ENCODE measurements at regions not wholly inside any gene's neighbourhood (a gene's known extent, or its start where the extent isn't known, plus 50 kb on each side); places are given as distances from the start of the nearest gene placed in this dataset.
A peak's percentile ranks its signal among the peaks of the same experiment; 100 is the strongest.

- TF ChIP-seq ZC3H11A (IDR thresholded peaks at IDR 0.05): no peak
- no peak for TF ChIP-seq TFCP2L1 (CRISPR knock-in tag; IDR thresholded peaks at IDR 0.05)
- TF ChIP-seq BHLHE40 (IDR thresholded peaks at IDR 0.05; ENCODE audit: low read depth, low read length): no peak
- TF ChIP-seq ELK1 (IDR thresholded peaks at IDR 0.05; ENCODE audit: low read depth, low read length): no peak
- TF ChIP-seq KDM5A (IDR thresholded peaks at IDR 0.05): no peak
- TF ChIP-seq GATA3 (IDR thresholded peaks at IDR 0.05; ENCODE audit: borderline replicate concordance): no peak
- Histone ChIP-seq H3K4me1 (peaks cover 81% of the 10 kb centered on the region), H3K9me3 (0 out of 3 replicates have a peak, but pooled peaks cover 6% of the 10 kb centered on the region), H3K4me3 (no peak overlapping the region), H3K27ac (peak overlapping the region; percentile 87 to 99), H3K4me2 (peak overlapping the region; percentile 61)
- 47% methylated on average over 2 of the region's 2 CpGs for WGBS (ENCODE audit: missing lambda C conversion rate)
- ChIA-PET POLR2A (interaction anchor here (0.9 to 1.0 kb wide), 2 partner anchors 11 to 452 kb away, joined by 4 to 7 read pairs; partner anchors contain the start of gene THBS1), CTCF (interaction anchor here (1.1 to 2.1 kb wide), 4 partner anchors 12 to 360 kb away, joined by 3 to 6 read pairs (median 4); no protein-coding TSS in a partner anchor)
- ATAC-seq (peak in 1 of 2 experiments; percentile 5; a peak in 1 of 6 replicates), FAIRE-seq (no peak), DNase-seq (ENCODE audit: low read depth in 1 of 2, low spot score in 1 of 2) (no peak)
Measured at GRCh38 chr15:39128746-39129145, 452.1 kb upstream of the THBS1 start.

- Histone ChIP-seq H3K4me1 (peaks cover 73% of the 10 kb centered on the region), H3K27ac (peak overlapping the region; percentile 87 to 99), H3K9me3 (0 out of 3 replicates have a peak, but pooled peaks cover 5% of the 10 kb centered on the region), H3K4me3 (no peak overlapping the region), H3K4me2 (peak overlapping the region; percentile 19; the same call in 1 of the 3 replicates)
- CTCF ChIA-PET: interaction anchor here (0.7 to 1.9 kb wide), 3 partner anchors 9 to 170 kb away, joined by 3 to 9 read pairs (median 4); no protein-coding TSS in a partner anchor
- 73% methylated on average over 3 of the region's 3 CpGs for WGBS (ENCODE audit: missing lambda C conversion rate)
- POLR2A ChIA-PET: no interaction called here
- TF ChIP-seq MYC (IDR thresholded peaks at IDR 0.05; ENCODE audit: borderline replicate concordance, low read length): no peak
- FAIRE-seq: no peak
- DNase-seq (ENCODE audit: low read depth in 1 of 2, low spot score in 1 of 2): no peak
- ATAC-seq: no peak
Measured at GRCh38 chr15:39130556-39131379, 450.1 kb upstream of the THBS1 start.

GRCh38 chr15:39131609-39132008, 449.3 kb upstream of the THBS1 start:
- 35% methylated on average over 4 of the region's 4 CpGs for WGBS (ENCODE audit: missing lambda C conversion rate)
- 0 out of 3 replicates have a peak, but pooled peaks cover 4% of the 10 kb centered on the region for H3K9me3 ChIP-seq
- ChIA-PET POLR2A (no interaction called here), CTCF (interaction anchor here (0.9 to 1.9 kb wide), 2 partner anchors 41 to 169 kb away, joined by 3 to 9 read pairs; no protein-coding TSS in a partner anchor)
- H3K4me3 ChIP-seq: no peak overlapping the region
- no peak for ATAC-seq
- H3K4me2 ChIP-seq: peak overlapping the region; percentile 19; the same call in 2 of the 3 replicates
- no peak for FAIRE-seq
- peak overlapping the region; percentile 87 to 99 for H3K27ac ChIP-seq
- TF ChIP-seq MAFK (IDR thresholded peaks at IDR 0.05; ENCODE audit: partially characterized antibody): peak; percentile 37
- no peak for TF ChIP-seq MAX (IDR thresholded peaks at IDR 0.05)
- no peak for TF ChIP-seq FOSL2 (IDR thresholded peaks at IDR 0.05)
- TF ChIP-seq FOSL2 (CRISPR knock-in tag; IDR thresholded peaks at IDR 0.05): 0 out of 2 replicates have a peak, but pooled peaks have one; percentile 32
- TF ChIP-seq MAZ (IDR thresholded peaks at IDR 0.05; ENCODE audit: borderline replicate concordance, low read depth, low read length): no peak
- H3K4me1 ChIP-seq: peaks cover 70% of the 10 kb centered on the region
- peak in 1 of 2 experiments; percentile 35 for DNase-seq (ENCODE audit: low read depth in 1 of 2, low spot score in 1 of 2)

- FAIRE-seq: no peak
Measured at GRCh38 chr15:39132070-39132469, 448.8 kb upstream of the THBS1 start.

More at GRCh38 chr15:39132070-39132469, 448.8 kb upstream of the THBS1 start:
- TF ChIP-seq KDM5A (IDR thresholded peaks at IDR 0.05) (no peak), CEBPB (IDR thresholded peaks at IDR 0.05) (0 out of 4 replicates have a peak, but pooled peaks have one; percentile 8 to 27)
- no peak overlapping the region for H3K4me3 ChIP-seq
- DNase-seq (ENCODE audit: low read depth in 1 of 2, low spot score in 1 of 2): peak in 1 of 2 experiments; percentile 32
- POLR2A ChIA-PET: no interaction called here
- H3K4me2 ChIP-seq: peak overlapping the region; percentile 19; the same call in 2 of the 3 replicates
- 0 out of 3 replicates have a peak, but pooled peaks cover 4% of the 10 kb centered on the region for H3K9me3 ChIP-seq
- CTCF ChIA-PET: interaction anchor here (0.6 to 1.9 kb wide), 4 partner anchors 40 to 449 kb away, joined by 3 to 9 read pairs (median 4); partner anchors contain the start of gene THBS1
- 60% methylated on average over 3 of the region's 3 CpGs for WGBS (ENCODE audit: missing lambda C conversion rate)
- H3K27ac ChIP-seq: peak overlapping the region; percentile 87 to 99
- H3K4me1 ChIP-seq: peaks cover 65% of the 10 kb centered on the region
- ATAC-seq: no peak

All from A549 (cell line).